ENCODE measurements at regions not wholly inside any gene's neighbourhood (a gene's known extent, or its start where the extent isn't known, plus 50 kb on each side); places are given as distances from the start of the nearest gene placed in this dataset.

- no peak for DNase-seq
Observed at GRCh38 chr16:86809458-86809955, 231.2 kb downstream of the FOXL1 start.

- no peak for DNase-seq
Observed at GRCh38 chr16:86810062-86810461, 231.7 kb downstream of the FOXL1 start.

- no peak for DNase-seq
Observed at GRCh38 chr16:86812363-86812970, 234.1 kb downstream of the FOXL1 start.

GRCh38 chr16:86814256-86814655, 235.9 kb downstream of the FOXL1 start:
- DNase-seq: no peak

GRCh38 chr16:86816930-86817625, 238.7 kb downstream of the FOXL1 start:
- no peak for DNase-seq

GRCh38 chr16:86818671-86819532, 240.6 kb downstream of the FOXL1 start:
- peak; percentile 16 for DNase-seq

- DNase-seq: no peak
Observed at GRCh38 chr16:86819533-86819892, 241.2 kb downstream of the FOXL1 start.

- DNase-seq: no peak
Observed at GRCh38 chr16:86821895-86822294, 243.5 kb downstream of the FOXL1 start.

GRCh38 chr16:86823125-86823524, 244.8 kb downstream of the FOXL1 start:
- no peak for DNase-seq

GRCh38 chr16:86823888-86824671, 245.7 kb downstream of the FOXL1 start:
- DNase-seq: no peak

- no peak for DNase-seq
Observed at GRCh38 chr16:86824751-86825296, 246.5 kb downstream of the FOXL1 start.

GRCh38 chr16:86825631-86826030, 247.3 kb downstream of the FOXL1 start:
- no peak for DNase-seq

- no peak for DNase-seq
Observed at GRCh38 chr16:86826941-86827340, 248.6 kb downstream of the FOXL1 start.

- no peak for DNase-seq
Observed at GRCh38 chr16:86827521-86827920, 249.2 kb downstream of the FOXL1 start.

- no peak for DNase-seq
Observed at GRCh38 chr16:86828202-86828601, 249.9 kb downstream of the FOXL1 start.

- DNase-seq: no peak
Observed at GRCh38 chr16:86828653-86829052, 250.3 kb downstream of the FOXL1 start.

GRCh38 chr16:86831366-86831765, 253.0 kb downstream of the FOXL1 start:
- peak; percentile 29 for DNase-seq

GRCh38 chr16:86833136-86833535, 254.8 kb downstream of the FOXL1 start:
- no peak for DNase-seq

- DNase-seq: peak; percentile 58
Observed at GRCh38 chr16:86834451-86835035, 256.2 kb downstream of the FOXL1 start.

GRCh38 chr16:86835982-86836381, 257.6 kb downstream of the FOXL1 start:
- DNase-seq: no peak

GRCh38 chr16:86836503-86837129, 258.3 kb downstream of the FOXL1 start:
- no peak for DNase-seq

GRCh38 chr16:86843812-86844211, 265.5 kb downstream of the FOXL1 start:
- no peak for DNase-seq

Measured in NCI-H82 (cell line).